Loucy (cell line): ENCODE measurements at regions not wholly inside any gene's neighbourhood (a gene's known extent, or its start where the extent isn't known, plus 50 kb on each side); places are given as distances from the start of the nearest gene placed in this dataset.

Source experiments
- H2AFZ ChIP-seq: fragments of 200-600 bp; sonication (generic); 2 replicates; pipeline ENCODE4 v1.6.0; 2016; ENCODE audit warnings: antibody characterized with exemption, mild to moderate bottlenecking, low read length, moderate library complexity
- H3F3A ChIP-seq: fragments of 200-600 bp; 2 replicates; pipeline ENCODE4 v1.6.0; 2016; ENCODE audit warnings: antibody characterized with exemption, low read depth, mild to moderate bottlenecking
- H3K27me3 ChIP-seq: fragments of 200-600 bp; sonication (generic); 2 replicates; pipeline ENCODE4 v1.6.1; 2014; ENCODE audit warnings: low read length, mild to moderate bottlenecking; ENCODE audit not compliant: insufficient read depth, poor library complexity, severe bottlenecking
- H3K36me3 ChIP-seq: fragments of 200-600 bp; sonication (generic); 2 replicates; pipeline ENCODE4 v1.6.1; 2016; ENCODE audit warnings: low read length; ENCODE audit not compliant: insufficient read depth
- H3K4me1 ChIP-seq: fragments of 200-600 bp; sonication (generic); 2 replicates; pipeline ENCODE4 v1.5.1; 2014; ENCODE audit warnings: low read length, mild to moderate bottlenecking; ENCODE audit not compliant: insufficient read depth, poor library complexity, severe bottlenecking
- H3K4me2 ChIP-seq: fragments of 200-600 bp; sonication (generic); 2 replicates; pipeline ENCODE4 v1.6.0; 2014; ENCODE audit warnings: antibody characterized with exemption, low read length, low read depth, mild to moderate bottlenecking; ENCODE audit not compliant: poor library complexity, severe bottlenecking
- H3K4me3 ChIP-seq: fragments of 200-600 bp; sonication (generic); 2 replicates; pipeline ENCODE4 v1.5.1; 2014; ENCODE audit warnings: low read length, mild to moderate bottlenecking, mixed read lengths; ENCODE audit not compliant: poor library complexity, severe bottlenecking
- H3K79me2 ChIP-seq: fragments of 200-600 bp; sonication (generic); 2 replicates; pipeline ENCODE4 v1.6.1; 2014; ENCODE audit warnings: low read length; ENCODE audit not compliant: insufficient read depth
- H3K9ac ChIP-seq: fragments of 200-600 bp; sonication (generic); 2 replicates; pipeline ENCODE4 v1.6.0; 2014; ENCODE audit warnings: mild to moderate bottlenecking, low read depth, low read length, moderate library complexity; ENCODE audit not compliant: poor library complexity, severe bottlenecking
- H3K9me2 ChIP-seq: fragments of 200-600 bp; sonication (generic); replicated peaks from 2 replicates; pipeline ENCODE4 v1.6.1; 2016; ENCODE audit warnings: low read depth, low read length, mixed read lengths
- H3K9me3 ChIP-seq: fragments of 200-600 bp; sonication (generic); 2 replicates; pipeline ENCODE4 v1.6.1; 2014; ENCODE audit warnings: mild to moderate bottlenecking, antibody characterized with exemption, low read length, low read depth; ENCODE audit not compliant: insufficient read depth
- H4K20me1 ChIP-seq: fragments of 200-600 bp; sonication (generic); 2 replicates; pipeline ENCODE4 v1.6.0; 2014; ENCODE audit warnings: antibody characterized with exemption, low read length, mild to moderate bottlenecking; ENCODE audit not compliant: insufficient read depth, poor library complexity, severe bottlenecking
- CTCF ChIP-seq: fragments of 200-600 bp; sonication (generic); conservative IDR thresholded peaks from 2 replicates; pipeline ENCODE4 v1.5.1; 2014; ENCODE audit warnings: mild to moderate bottlenecking, antibody characterized with exemption, low read length
- EZH2phosphoT487 ChIP-seq: fragments of 200-600 bp; IDR thresholded peaks from 2 replicates; pipeline ENCODE4 v1.6.1; 2018; ENCODE audit warnings: antibody characterized with exemption, mild to moderate bottlenecking, moderate library complexity, borderline replicate concordance

DNA sequence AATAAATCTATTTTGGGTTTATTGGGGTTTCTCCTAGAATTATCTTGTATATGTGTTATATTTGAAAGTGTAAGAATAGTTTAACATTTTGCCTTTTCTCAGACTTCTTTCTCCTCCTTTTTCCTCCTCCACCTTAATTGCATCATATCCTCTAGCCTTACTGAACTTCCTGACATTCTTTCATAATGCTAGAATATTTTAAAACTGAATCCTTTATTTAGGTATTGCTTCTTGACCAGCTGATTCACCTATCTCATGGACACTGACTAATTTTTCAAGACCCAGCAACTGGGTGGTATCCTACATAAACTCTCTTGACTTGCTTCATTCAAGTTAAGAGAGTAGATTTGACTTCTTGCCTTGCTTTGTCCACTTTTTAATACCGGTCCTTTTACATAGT, 1508.9 kb downstream of the STIM2 start:
- Histone ChIP-seq H3K27me3 (no peaks in the 10 kb centered on the region), H3K9ac (no peak overlapping the region), H3K4me2 (no peak overlapping the region), H3F3A (no peaks in the 10 kb centered on the region), H3K9me2 (no peaks in the 10 kb centered on the region), H3K36me3 (no peaks in the 10 kb centered on the region), H3K4me3 (no peak overlapping the region), H4K20me1 (no peaks in the 10 kb centered on the region), H3K4me1 (no peaks in the 10 kb centered on the region), H3K9me3 (no peaks in the 10 kb centered on the region), H2AFZ (no peak overlapping the region), H3K79me2 (no peaks in the 10 kb centered on the region)
- TF ChIP-seq CTCF (no peak), EZH2phosphoT487 (no peak)

DNA sequence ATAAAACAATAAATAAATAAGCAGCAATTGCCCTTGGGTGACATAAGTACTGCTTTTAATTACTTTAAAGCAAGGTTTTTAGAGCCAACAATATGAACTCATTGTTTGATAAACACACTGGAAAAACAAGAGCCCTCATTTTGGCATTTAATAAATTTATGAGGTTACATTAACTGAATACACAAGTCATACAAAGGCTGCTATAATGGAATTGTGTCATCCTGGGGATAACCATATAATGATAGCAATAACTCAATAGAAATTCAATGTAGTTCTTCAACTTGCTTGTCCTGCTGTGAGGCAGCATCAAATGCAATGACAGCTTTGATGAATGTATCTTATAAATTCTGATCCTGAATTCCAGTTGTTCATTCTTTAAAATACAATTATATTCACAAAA, 1512.5 kb downstream of the STIM2 start:
- Histone ChIP-seq H3K79me2 (no peaks in the 10 kb centered on the region), H3K4me2 (no peak overlapping the region), H3K9ac (no peak overlapping the region), H3F3A (no peaks in the 10 kb centered on the region), H3K4me3 (no peak overlapping the region), H3K9me2 (no peaks in the 10 kb centered on the region), H2AFZ (no peak overlapping the region), H3K4me1 (no peaks in the 10 kb centered on the region), H3K36me3 (no peaks in the 10 kb centered on the region), H4K20me1 (no peaks in the 10 kb centered on the region), H3K9me3 (no peaks in the 10 kb centered on the region), H3K27me3 (no peaks in the 10 kb centered on the region)
- TF ChIP-seq EZH2phosphoT487 (no peak), CTCF (no peak)

DNA sequence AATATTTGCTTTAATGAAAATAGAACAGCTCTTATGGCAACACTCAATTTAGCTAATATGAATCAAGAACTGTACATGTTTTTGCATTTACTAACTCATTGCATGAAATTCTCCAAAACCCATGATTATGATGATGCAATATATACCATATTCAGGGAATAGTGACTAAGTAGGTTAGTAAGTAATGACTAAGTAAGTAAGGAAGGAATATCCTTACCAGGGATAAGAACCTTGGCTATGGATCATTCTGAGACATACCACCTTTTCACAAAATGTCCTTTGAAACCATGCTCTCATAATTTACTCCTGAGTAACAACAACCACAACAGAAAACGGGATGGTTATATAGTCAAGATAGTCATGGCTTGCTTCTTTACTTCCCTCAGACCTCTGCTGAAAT, 1513.0 kb downstream of the STIM2 start:
- no peaks in the 10 kb centered on the region for H3K4me1 ChIP-seq
- H3K9me3 ChIP-seq, result no peaks in the 10 kb centered on the region
- no peak overlapping the region for H3K4me2 ChIP-seq
- no peaks in the 10 kb centered on the region for H3K27me3 ChIP-seq
- H3K36me3 ChIP-seq, result no peaks in the 10 kb centered on the region
- no peaks in the 10 kb centered on the region for H3K9me2 ChIP-seq
- H3K79me2 ChIP-seq, result no peaks in the 10 kb centered on the region
- no peak overlapping the region for H3K4me3 ChIP-seq
- H3K9ac ChIP-seq, result no peak overlapping the region
- no peaks in the 10 kb centered on the region for H4K20me1 ChIP-seq
- no peak for TF ChIP-seq CTCF
- TF ChIP-seq EZH2phosphoT487, result no peak
- no peaks in the 10 kb centered on the region for H3F3A ChIP-seq
- H2AFZ ChIP-seq, result no peak overlapping the region
